ENCODE measurements at regions not wholly inside any gene's neighbourhood (a gene's known extent, or its start where the extent isn't known, plus 50 kb on each side); places are given as distances from the start of the nearest gene placed in this dataset.

DNA sequence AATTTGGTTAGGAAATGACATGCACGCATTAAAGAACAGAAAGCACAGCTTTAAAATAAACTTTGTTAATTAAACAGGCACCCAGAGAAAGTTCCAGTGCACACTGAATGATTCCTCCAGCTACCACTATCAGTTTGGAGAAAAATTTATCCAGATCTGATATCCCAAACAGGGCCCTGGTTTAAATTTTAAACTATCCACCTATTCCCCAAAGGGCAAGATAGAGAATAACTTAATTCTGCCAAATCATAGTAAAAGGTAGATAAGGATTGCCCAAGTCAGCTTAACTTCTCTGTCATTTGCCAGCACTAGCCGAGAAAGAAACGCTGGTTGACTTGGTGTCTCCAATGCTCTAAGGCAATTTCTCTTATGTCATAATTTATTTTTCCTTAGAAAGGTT is 321.9 kb upstream of the PKDCC start:
- DNase-seq (ENCODE audit: low spot score) = no peak

DNA sequence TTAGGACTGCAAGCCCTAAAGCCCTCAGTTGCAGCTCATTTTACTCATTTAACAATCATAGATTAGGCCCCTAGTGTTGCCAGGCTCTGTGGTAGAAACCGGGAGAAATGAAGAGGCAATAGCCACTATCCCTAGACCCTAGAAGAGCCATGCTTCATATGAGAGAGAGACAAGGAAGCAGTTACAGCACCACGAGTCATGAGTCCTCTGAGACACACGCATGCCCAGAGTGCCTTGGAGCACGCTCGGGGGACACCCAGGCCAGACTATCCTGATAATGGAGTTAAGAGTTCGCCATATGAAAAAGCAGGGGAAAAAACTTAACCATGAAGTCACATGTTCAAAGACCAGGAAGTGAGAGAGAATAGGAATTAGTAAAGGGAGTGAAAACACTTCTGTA is 321.5 kb upstream of the PKDCC start:
- no peak for DNase-seq (ENCODE audit: low spot score)

GRCh38 chr2:41727152-41727551 is 320.7 kb upstream of the PKDCC start:
- DNase-seq (ENCODE audit: low spot score) = no peak

- DNase-seq (ENCODE audit: low spot score) = no peak
Observed at GRCh38 chr2:41727711-41728110, 320.1 kb upstream of the PKDCC start.

- DNase-seq (ENCODE audit: low spot score) = no peak
Observed at GRCh38 chr2:41728788-41729338, 319.0 kb upstream of the PKDCC start.

DNA sequence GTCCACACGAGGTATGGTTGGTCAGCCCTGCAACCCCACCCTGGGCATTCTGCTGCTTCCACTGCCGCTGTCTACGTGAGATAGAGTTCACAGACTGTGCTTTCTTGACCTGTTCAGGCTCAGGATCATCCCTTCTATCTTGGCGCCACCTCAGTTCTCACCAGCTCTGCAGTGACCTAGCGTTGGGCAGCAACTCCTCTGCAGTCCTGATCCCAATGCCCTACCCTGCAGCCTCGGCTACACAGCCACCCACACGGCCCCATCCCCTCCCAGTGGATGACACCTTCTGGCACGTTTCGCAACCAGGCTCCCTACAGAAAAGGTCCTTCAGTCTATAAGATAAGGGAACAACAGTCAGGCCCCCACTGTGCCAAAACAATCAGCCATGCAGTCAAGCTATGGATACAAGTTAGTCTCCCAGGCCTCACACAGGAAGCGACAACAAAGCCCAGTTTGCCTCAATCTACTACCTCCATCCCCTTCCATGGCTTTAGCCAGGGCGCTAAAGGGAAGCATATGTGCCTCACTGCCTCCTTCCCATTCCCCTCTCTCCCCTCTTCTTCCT is 317.9 kb upstream of the PKDCC start:
- no peak for DNase-seq (ENCODE audit: low spot score)

GRCh38 chr2:41735006-41735405 is 312.8 kb upstream of the PKDCC start:
- DNase-seq (ENCODE audit: low spot score) = peak; percentile 86

DNA sequence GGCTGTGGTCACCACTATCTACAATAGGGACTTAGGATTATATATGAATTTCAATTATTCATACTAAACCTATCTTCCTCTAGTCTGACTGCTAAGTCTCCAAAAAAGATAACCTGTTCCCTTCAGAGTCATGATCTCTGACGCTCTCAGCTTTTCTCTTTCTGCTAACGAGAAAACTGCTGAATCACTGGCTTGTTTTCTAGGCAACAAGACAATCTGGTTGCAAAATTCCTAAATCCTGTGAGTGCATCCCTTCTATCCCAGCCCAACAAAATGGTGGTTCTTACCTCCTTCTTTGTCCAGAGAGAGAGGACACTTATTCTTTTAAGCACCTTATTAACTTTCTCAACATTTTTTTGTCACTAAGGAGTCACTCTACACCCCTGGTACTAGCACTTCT is 312.3 kb upstream of the PKDCC start:
- no peak for DNase-seq (ENCODE audit: low spot score)

DNA sequence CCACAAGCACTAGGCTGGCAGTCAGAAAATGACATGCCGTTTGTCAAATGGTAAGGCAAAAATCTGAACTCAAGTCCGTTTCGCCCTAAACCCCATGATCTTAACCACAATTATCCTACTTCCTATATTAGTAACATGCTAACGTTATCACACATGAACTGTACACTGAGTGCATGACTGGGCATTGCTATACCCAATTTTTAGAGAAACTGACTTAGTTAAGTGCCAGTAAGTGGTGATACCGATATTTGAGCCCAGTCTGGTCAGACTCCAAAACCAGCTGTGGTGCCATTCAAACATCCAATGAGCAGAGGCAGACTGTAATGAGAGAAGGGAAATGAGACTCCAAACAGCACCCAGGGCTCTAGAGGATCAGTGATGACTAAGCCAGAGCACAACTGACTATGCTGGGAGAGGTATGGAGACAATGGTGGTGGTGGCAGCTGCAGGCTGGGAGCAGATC is 311.7 kb upstream of the PKDCC start:
- no peak for DNase-seq (ENCODE audit: low spot score)

GRCh38 chr2:41736586-41736985 is 311.2 kb upstream of the PKDCC start:
- DNase-seq (ENCODE audit: low spot score) = no peak

DNA sequence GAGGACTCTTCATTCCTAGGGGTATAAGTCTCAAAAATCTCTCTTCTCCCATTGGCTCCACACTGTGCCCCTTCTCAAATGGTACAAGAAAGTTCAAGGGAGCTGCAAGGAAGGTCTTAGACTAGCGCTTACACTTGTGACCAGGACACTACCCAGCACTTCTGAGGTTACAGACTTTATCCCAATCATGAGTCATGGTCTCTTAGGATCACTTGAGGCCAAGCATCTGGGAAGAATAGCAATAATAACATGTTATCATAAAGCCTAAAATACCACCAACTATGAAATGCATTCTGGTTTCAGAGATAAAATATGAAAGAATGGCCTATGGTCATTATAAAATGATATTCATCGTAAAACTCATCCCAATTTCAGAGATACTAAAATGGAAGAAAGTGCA is 309.9 kb upstream of the PKDCC start:
- no peak for DNase-seq (ENCODE audit: low spot score)

DNA sequence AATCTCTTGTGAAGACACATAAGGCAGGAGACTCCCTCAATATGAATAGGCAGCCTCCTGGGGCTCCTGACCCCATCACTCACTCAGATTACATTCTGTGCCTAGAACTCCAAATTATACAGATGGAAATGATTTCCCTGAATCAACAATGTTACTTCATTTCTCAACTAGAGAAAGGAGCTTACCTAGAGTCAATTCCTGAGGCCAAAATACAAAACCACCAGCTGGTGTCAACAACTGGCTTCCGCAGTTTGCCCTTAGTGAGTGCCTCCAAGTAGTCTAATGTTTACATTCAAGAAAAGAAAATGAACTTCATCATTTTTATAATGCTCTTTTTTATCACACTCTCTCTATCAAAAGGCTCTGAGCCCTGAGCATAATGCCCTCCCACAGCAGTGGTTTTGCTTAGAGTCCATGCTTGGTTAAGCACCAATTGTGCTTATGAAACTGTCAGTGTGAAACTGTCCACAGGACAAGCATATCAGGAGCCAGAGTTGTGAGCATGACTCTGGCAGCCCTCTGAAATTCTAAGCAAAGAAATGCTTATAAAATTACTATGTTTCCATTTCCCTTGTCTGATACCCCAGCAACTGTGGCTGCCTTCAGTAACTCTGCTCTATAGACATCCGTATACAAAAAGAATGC is 305.7 kb upstream of the PKDCC start:
- DNase-seq (ENCODE audit: low spot score) = no peak

GRCh38 chr2:41743324-41743723 is 304.5 kb upstream of the PKDCC start:
- no peak for DNase-seq (ENCODE audit: low spot score)

GRCh38 chr2:41750829-41751228 is 297.0 kb upstream of the PKDCC start:
- no peak for DNase-seq (ENCODE audit: low spot score)

- no peak for DNase-seq (ENCODE audit: low spot score)
Observed at GRCh38 chr2:41759880-41760279, 287.9 kb upstream of the PKDCC start.

GRCh38 chr2:41763141-41763540 is 284.7 kb upstream of the PKDCC start:
- DNase-seq (ENCODE audit: low spot score) = no peak

DNA sequence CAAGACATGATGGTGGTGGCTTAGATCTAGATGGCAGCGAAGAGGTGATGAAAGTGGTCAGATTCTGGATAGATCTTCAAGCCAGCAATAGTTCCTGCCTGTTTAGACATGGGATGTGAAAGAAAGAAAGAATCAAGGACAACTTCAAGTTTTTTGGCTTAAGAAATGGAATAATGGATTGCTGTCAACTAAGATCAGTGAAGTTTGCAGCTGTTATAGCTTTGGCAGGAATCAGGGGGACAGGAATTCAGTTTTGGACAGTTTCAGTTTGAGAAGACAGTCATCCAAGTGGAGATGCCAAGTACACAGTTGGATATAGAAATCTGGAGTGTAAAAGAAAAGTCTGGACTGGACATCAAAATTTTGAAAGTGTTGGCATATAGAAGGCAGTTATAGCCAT is 283.7 kb upstream of the PKDCC start:
- no peak for DNase-seq (ENCODE audit: low spot score)

DNA sequence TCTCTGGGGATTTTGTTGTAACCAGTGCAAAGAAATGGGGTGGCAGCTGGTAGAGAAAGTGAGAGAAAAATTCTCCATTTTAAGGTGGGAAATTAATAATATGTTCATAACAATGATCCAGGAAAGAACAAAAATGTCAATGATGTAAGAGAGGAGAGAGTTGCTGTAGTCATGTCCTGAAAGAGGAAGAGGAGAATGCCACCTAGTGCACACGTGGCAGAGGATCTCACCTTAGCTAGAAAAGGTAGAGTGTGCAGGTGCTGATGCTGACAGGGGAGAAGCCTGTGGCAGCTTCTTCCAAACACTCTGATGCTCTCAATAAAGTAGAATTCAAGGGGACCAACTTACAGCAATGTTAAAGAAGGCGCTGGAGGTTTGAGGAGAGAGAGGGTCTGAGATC is 282.9 kb upstream of the PKDCC start:
- no peak for DNase-seq (ENCODE audit: low spot score)

GRCh38 chr2:41768310-41768709 is 279.5 kb upstream of the PKDCC start:
- DNase-seq (ENCODE audit: low spot score) = no peak

- no peak for DNase-seq (ENCODE audit: low spot score)
Observed at GRCh38 chr2:41771710-41772109, 276.1 kb upstream of the PKDCC start.

GRCh38 chr2:41772697-41773096 is 275.1 kb upstream of the PKDCC start:
- DNase-seq (ENCODE audit: low spot score) = no peak

DNA sequence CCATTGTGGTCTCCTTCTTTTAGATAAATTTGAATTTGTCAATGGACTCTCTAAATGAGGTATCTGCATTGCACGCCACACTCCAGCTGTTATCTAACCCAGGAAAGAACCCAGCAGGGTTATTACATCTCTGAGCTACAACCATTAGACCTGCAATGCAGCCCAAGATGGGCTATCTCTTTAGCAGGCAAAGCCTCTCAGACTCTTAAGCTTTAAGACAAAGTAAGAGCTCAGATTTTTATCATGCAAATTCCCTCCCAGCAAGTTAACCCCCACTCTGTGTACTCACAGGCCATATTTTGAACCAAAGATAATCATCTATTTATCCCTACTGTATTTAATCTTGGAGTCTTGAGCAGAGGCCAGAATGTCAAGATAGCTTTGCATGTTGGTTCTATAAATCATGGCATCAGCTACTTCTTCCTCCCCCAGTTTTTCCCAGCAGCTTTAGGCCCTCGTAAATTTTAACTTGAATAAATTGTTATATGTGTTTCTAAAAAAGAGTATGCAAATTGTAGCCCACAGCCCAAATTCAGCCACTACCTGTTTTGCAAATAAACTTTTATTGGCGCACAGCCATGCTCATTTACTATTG is 273.7 kb upstream of the PKDCC start:
- DNase-seq (ENCODE audit: low spot score) = no peak

DNA sequence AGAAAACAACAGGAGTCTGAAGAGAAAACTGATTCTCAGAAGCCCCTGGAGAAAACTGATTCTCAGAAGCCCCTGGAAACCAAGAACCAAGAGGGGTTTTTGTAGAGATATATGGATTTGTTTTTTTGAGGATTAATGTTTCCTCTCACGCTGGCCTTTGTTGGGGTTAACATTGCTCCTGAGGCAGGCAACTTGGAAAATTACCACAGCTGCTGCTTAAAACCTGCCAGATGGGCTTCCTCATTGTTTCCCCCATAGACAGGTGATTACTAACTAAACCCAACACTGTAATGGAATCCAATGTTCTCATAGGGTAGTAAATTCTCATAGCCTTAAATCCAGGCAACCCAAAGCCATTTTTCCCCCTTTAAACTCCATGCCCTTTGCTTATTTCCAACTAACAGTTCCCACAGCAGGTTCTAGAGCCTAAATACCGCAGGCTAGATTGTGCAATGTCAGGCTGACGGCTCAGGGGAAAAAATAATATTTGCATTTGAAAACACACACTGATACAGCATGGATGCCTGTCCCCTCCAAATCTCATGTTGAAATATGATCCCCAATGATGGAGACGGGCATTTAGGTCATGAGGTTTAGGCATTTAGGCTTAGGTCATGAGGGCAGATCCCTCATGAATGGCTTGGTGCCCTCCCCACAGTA is 272.3 kb upstream of the PKDCC start:
- no peak for DNase-seq (ENCODE audit: low spot score)
